BLaER1 (cell line): ENCODE measurements at regions not wholly inside any gene's neighbourhood (a gene's known extent, or its start where the extent isn't known, plus 50 kb on each side); places are given as distances from the start of the nearest gene placed in this dataset.

Experiments
- H3K27ac ChIP-seq: shearing (Covaris generic); formaldehyde crosslinking; 2 replicates; pipeline ENCODE4 v1.8.1; 2022
- H3K27me3 ChIP-seq: shearing (Covaris generic); formaldehyde crosslinking; 2 replicates; pipeline ENCODE4 v1.8.1; 2022
- H3K36me3 ChIP-seq: shearing (Covaris generic); formaldehyde crosslinking; 2 replicates; pipeline ENCODE4 v1.8.1; 2022
- H3K4me1 ChIP-seq: shearing (Covaris generic); formaldehyde crosslinking; 2 replicates; pipeline ENCODE4 v1.8.1; 2022
- H3K4me2 ChIP-seq: shearing (Covaris generic); formaldehyde crosslinking; 2 replicates; pipeline ENCODE4 v1.8.1; 2022
- H3K4me3 ChIP-seq: shearing (Covaris generic); formaldehyde crosslinking; 2 replicates; pipeline ENCODE4 v1.8.1; 2022
- H3K9ac ChIP-seq: shearing (Covaris generic); formaldehyde crosslinking; 2 replicates; pipeline ENCODE4 v1.8.1; 2022
- H3K9me3 ChIP-seq: shearing (Covaris generic); formaldehyde crosslinking; 2 replicates; pipeline ENCODE4 v1.8.1; 2022
- H4K20me1 ChIP-seq: shearing (Covaris generic); formaldehyde crosslinking; 2 replicates; pipeline ENCODE4 v1.8.1; 2022
- Cebpa-rat ChIP-seq: shearing (Covaris generic); IDR thresholded peaks from 2 replicates; pipeline ENCODE4 v1.8.1; 2022

- H3K9me3 ChIP-seq, result no peaks in the 10 kb centered on the region
- TF ChIP-seq Cebpa-rat, result no peak
- H3K36me3 ChIP-seq, result no peaks in the 10 kb centered on the region
- no peaks in the 10 kb centered on the region for H4K20me1 ChIP-seq
- H3K27ac ChIP-seq, result no peak overlapping the region
- H3K4me2 ChIP-seq, result no peak overlapping the region
- no peaks in the 10 kb centered on the region for H3K27me3 ChIP-seq
- H3K9ac ChIP-seq, result no peak overlapping the region
- no peaks in the 10 kb centered on the region for H3K4me1 ChIP-seq
- H3K4me3 ChIP-seq, result no peak overlapping the region
These were observed 262.6 kb upstream of the CDYL start for GRCh38 chr6:4513561-4513960.

GRCh38 chr6:4512051-4512471 is 264.1 kb upstream of the CDYL start:
- H3K9me3 ChIP-seq, result no peaks in the 10 kb centered on the region
- H3K9ac ChIP-seq, result no peak overlapping the region
- H3K4me3 ChIP-seq, result no peak overlapping the region
- H3K4me2 ChIP-seq, result no peak overlapping the region
- no peak for TF ChIP-seq Cebpa-rat
- H3K36me3 ChIP-seq, result no peaks in the 10 kb centered on the region
- H3K4me1 ChIP-seq, result no peaks in the 10 kb centered on the region
- H3K27ac ChIP-seq, result no peak overlapping the region
- H4K20me1 ChIP-seq, result no peaks in the 10 kb centered on the region
- H3K27me3 ChIP-seq, result no peaks in the 10 kb centered on the region

GRCh38 chr6:4511641-4512020 is 264.6 kb upstream of the CDYL start:
- Histone ChIP-seq H3K9me3 (no peaks in the 10 kb centered on the region), H3K4me2 (no peak overlapping the region), H3K4me3 (no peak overlapping the region), H4K20me1 (no peaks in the 10 kb centered on the region), H3K9ac (no peak overlapping the region), H3K27me3 (no peaks in the 10 kb centered on the region), H3K27ac (no peak overlapping the region), H3K4me1 (no peaks in the 10 kb centered on the region), H3K36me3 (no peaks in the 10 kb centered on the region)
- TF ChIP-seq Cebpa-rat, result no peak

- Histone ChIP-seq H3K9me3 (no peaks in the 10 kb centered on the region), H4K20me1 (no peaks in the 10 kb centered on the region), H3K27ac (no peak overlapping the region), H3K9ac (no peak overlapping the region), H3K27me3 (no peaks in the 10 kb centered on the region), H3K4me1 (no peaks in the 10 kb centered on the region), H3K4me2 (no peak overlapping the region), H3K4me3 (no peak overlapping the region), H3K36me3 (no peaks in the 10 kb centered on the region)
- TF ChIP-seq Cebpa-rat, result no peak
These were observed 265.1 kb upstream of the CDYL start for GRCh38 chr6:4510906-4511640.

GRCh38 chr6:4510317-4510716 is 265.9 kb upstream of the CDYL start:
- Histone ChIP-seq H3K27me3 (no peaks in the 10 kb centered on the region), H3K4me2 (no peak overlapping the region), H3K27ac (no peak overlapping the region), H3K4me1 (no peaks in the 10 kb centered on the region), H3K36me3 (no peaks in the 10 kb centered on the region), H3K9me3 (no peaks in the 10 kb centered on the region), H3K9ac (no peak overlapping the region), H3K4me3 (no peak overlapping the region), H4K20me1 (no peaks in the 10 kb centered on the region)
- TF ChIP-seq Cebpa-rat, result no peak

GRCh38 chr6:4509506-4509905 is 266.7 kb upstream of the CDYL start:
- Histone ChIP-seq H4K20me1 (no peaks in the 10 kb centered on the region), H3K4me2 (no peak overlapping the region), H3K27me3 (no peaks in the 10 kb centered on the region), H3K4me3 (no peak overlapping the region), H3K27ac (no peak overlapping the region), H3K9me3 (no peaks in the 10 kb centered on the region), H3K9ac (no peak overlapping the region), H3K36me3 (no peaks in the 10 kb centered on the region), H3K4me1 (no peaks in the 10 kb centered on the region)
- no peak for TF ChIP-seq Cebpa-rat

- Histone ChIP-seq H3K4me1 (no peaks in the 10 kb centered on the region), H4K20me1 (no peaks in the 10 kb centered on the region), H3K4me3 (no peak overlapping the region), H3K9ac (no peak overlapping the region), H3K27me3 (no peaks in the 10 kb centered on the region), H3K4me2 (no peak overlapping the region), H3K36me3 (no peaks in the 10 kb centered on the region), H3K9me3 (no peaks in the 10 kb centered on the region), H3K27ac (no peak overlapping the region)
- no peak for TF ChIP-seq Cebpa-rat
These were observed 269.4 kb upstream of the CDYL start for GRCh38 chr6:4506792-4507191.

GRCh38 chr6:4506223-4506622 is 270.0 kb upstream of the CDYL start:
- H3K9me3 ChIP-seq, result no peaks in the 10 kb centered on the region
- no peak overlapping the region for H3K4me2 ChIP-seq
- H3K27ac ChIP-seq, result no peak overlapping the region
- no peak overlapping the region for H3K9ac ChIP-seq
- H3K4me1 ChIP-seq, result no peaks in the 10 kb centered on the region
- H3K4me3 ChIP-seq, result no peak overlapping the region
- H3K36me3 ChIP-seq, result no peaks in the 10 kb centered on the region
- TF ChIP-seq Cebpa-rat, result no peak
- no peaks in the 10 kb centered on the region for H4K20me1 ChIP-seq
- no peaks in the 10 kb centered on the region for H3K27me3 ChIP-seq

- Histone ChIP-seq H3K27ac (no peak overlapping the region), H3K4me2 (no peak overlapping the region), H3K27me3 (no peaks in the 10 kb centered on the region), H3K9me3 (no peaks in the 10 kb centered on the region), H3K4me1 (no peaks in the 10 kb centered on the region), H3K36me3 (no peaks in the 10 kb centered on the region), H3K9ac (no peak overlapping the region), H3K4me3 (no peak overlapping the region), H4K20me1 (no peaks in the 10 kb centered on the region)
- no peak for TF ChIP-seq Cebpa-rat
These were observed 271.5 kb upstream of the CDYL start for GRCh38 chr6:4504700-4505099.

GRCh38 chr6:4503700-4504099 is 272.5 kb upstream of the CDYL start:
- no peak for TF ChIP-seq Cebpa-rat
- H3K4me2 ChIP-seq, result no peak overlapping the region
- no peaks in the 10 kb centered on the region for H4K20me1 ChIP-seq
- H3K27me3 ChIP-seq, result no peaks in the 10 kb centered on the region
- no peaks in the 10 kb centered on the region for H3K36me3 ChIP-seq
- H3K9me3 ChIP-seq, result no peaks in the 10 kb centered on the region
- no peak overlapping the region for H3K9ac ChIP-seq
- no peaks in the 10 kb centered on the region for H3K4me1 ChIP-seq
- H3K4me3 ChIP-seq, result no peak overlapping the region
- no peak overlapping the region for H3K27ac ChIP-seq

- no peaks in the 10 kb centered on the region for H3K36me3 ChIP-seq
- H3K9ac ChIP-seq, result no peak overlapping the region
- no peaks in the 10 kb centered on the region for H3K4me1 ChIP-seq
- no peak overlapping the region for H3K27ac ChIP-seq
- H3K27me3 ChIP-seq, result no peaks in the 10 kb centered on the region
- H3K9me3 ChIP-seq, result no peaks in the 10 kb centered on the region
- no peak overlapping the region for H3K4me3 ChIP-seq
- no peak for TF ChIP-seq Cebpa-rat
- no peaks in the 10 kb centered on the region for H4K20me1 ChIP-seq
- H3K4me2 ChIP-seq, result no peak overlapping the region
These were observed 279.9 kb upstream of the CDYL start for GRCh38 chr6:4496284-4496683.
